ENCODE measurements at regions not wholly inside any gene's neighbourhood (a gene's known extent, or its start where the extent isn't known, plus 50 kb on each side); places are given as distances from the start of the nearest gene placed in this dataset.

- TF ChIP-seq, protein P1, sequence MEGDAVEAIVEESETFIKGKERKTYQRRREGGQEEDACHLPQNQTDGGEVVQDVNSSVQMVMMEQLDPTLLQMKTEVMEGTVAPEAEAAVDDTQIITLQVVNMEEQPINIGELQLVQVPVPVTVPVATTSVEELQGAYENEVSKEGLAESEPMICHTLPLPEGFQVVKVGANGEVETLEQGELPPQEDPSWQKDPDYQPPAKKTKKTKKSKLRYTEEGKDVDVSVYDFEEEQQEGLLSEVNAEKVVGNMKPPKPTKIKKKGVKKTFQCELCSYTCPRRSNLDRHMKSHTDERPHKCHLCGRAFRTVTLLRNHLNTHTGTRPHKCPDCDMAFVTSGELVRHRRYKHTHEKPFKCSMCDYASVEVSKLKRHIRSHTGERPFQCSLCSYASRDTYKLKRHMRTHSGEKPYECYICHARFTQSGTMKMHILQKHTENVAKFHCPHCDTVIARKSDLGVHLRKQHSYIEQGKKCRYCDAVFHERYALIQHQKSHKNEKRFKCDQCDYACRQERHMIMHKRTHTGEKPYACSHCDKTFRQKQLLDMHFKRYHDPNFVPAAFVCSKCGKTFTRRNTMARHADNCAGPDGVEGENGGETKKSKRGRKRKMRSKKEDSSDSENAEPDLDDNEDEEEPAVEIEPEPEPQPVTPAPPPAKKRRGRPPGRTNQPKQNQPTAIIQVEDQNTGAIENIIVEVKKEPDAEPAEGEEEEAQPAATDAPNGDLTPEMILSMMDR (IDR thresholded peaks at IDR 0.05), result no peak
- no peak for TF ChIP-seq POLR2A (IDR thresholded peaks at IDR 0.05)
Observed at GRCh38 chr3:64422932-64423331, 197.7 kb upstream of the PRICKLE2 start.
